ENCODE measurements at regions not wholly inside any gene's neighbourhood (a gene's known extent, or its start where the extent isn't known, plus 50 kb on each side); places are given as distances from the start of the nearest gene placed in this dataset.

DNA sequence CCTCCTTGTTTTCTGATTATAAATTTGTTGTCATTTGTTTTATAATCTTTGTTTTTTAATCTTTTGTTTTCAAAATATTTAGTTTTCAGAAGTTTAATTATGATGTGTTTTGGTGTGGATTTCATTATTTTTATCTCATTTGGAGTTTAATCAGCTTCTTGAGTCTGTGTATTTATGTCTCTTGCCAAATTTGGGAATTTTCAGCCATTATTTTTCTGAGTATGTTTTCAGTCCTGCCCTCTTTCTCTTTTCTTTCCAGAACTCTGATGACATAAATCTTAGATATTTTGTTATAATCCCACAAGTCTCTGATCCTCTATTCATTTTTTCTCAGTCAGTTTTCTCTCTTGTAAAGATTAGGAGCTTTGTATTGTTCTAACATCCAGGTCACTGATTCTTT lies 89.8 kb downstream of the RHOU start:
- Histone ChIP-seq H3K4me3 (no peak overlapping the region), H3K27me3 (replicated peaks; ENCODE audit: insufficient read depth) (no peaks in the 10 kb centered on the region), H3K36me3 (no peaks in the 10 kb centered on the region), H3K4me1 (ENCODE audit: control insufficient read depth in 1 of 2, low read depth in 2 of 2) (no peaks in the 10 kb centered on the region), H3K9me3 (no peaks in the 10 kb centered on the region), H3K27ac (no peak overlapping the region)
- DNase-seq (ENCODE audit: low spot score) (no peak), ATAC-seq (ENCODE audit: insufficient number of reproducible peaks, low FRiP score, low read depth) (no peak)
- no peak for TF ChIP-seq CTCF (IDR thresholded peaks at IDR 0.05)

GRCh38 chr1:228825840-228826484 lies 90.7 kb downstream of the RHOU start:
- H3K27me3 ChIP-seq (replicated peaks; ENCODE audit: insufficient read depth): no peaks in the 10 kb centered on the region
- peaks cover 1 to 9% of the 10 kb centered on the region in 2 donors for H3K4me1 ChIP-seq (ENCODE audit: control insufficient read depth in 1 of 2, low read depth in 2 of 2)
- H3K36me3 ChIP-seq: no peaks in the 10 kb centered on the region
- H3K27ac ChIP-seq: no peak overlapping the region
- no peak for DNase-seq (ENCODE audit: low spot score)
- no peak for ATAC-seq (ENCODE audit: insufficient number of reproducible peaks, low FRiP score, low read depth)
- no peak for TF ChIP-seq CTCF (IDR thresholded peaks at IDR 0.05)
- no peaks in the 10 kb centered on the region for H3K9me3 ChIP-seq
- H3K4me3 ChIP-seq: no peak overlapping the region

GRCh38 chr1:228827019-228827418 lies 91.7 kb downstream of the RHOU start:
- no peak overlapping the region for H3K4me3 ChIP-seq
- no peak overlapping the region for H3K27ac ChIP-seq
- no peak for TF ChIP-seq CTCF (IDR thresholded peaks at IDR 0.05)
- ATAC-seq (ENCODE audit: insufficient number of reproducible peaks, low FRiP score, low read depth) (no peak), DNase-seq (ENCODE audit: low spot score) (no peak)
- H3K36me3 ChIP-seq: no peaks in the 10 kb centered on the region
- H3K4me1 ChIP-seq (ENCODE audit: control insufficient read depth in 1 of 2, low read depth in 2 of 2): peaks cover 6 to 15% of the 10 kb centered on the region in 2 donors
- no peaks in the 10 kb centered on the region for H3K27me3 ChIP-seq (replicated peaks; ENCODE audit: insufficient read depth)
- no peaks in the 10 kb centered on the region for H3K9me3 ChIP-seq

DNA sequence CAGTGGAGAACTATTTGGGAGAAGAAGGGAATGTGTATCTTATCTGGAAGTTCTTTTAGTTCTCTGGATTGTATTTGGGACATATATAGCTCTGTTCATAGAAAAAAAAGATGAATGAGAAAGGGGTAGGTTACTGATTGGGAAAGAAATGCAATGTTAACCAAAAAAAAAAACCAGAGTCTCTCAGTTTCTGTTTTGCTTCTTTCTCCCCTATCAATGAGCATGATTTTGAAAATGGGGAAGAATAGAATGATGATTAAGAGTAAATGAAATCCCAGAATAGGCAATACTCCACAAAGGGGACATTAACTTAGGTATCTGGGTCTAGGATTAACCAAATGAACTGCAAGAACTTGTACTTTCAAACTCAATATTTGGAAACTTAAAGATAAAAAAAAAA lies 92.9 kb downstream of the RHOU start:
- no peaks in the 10 kb centered on the region for H3K27me3 ChIP-seq (replicated peaks; ENCODE audit: insufficient read depth)
- no peak for DNase-seq (ENCODE audit: low spot score)
- H3K27ac ChIP-seq: no peak overlapping the region
- H3K36me3 ChIP-seq: no peaks in the 10 kb centered on the region
- TF ChIP-seq CTCF (IDR thresholded peaks at IDR 0.05): no peak
- H3K4me1 ChIP-seq (ENCODE audit: control insufficient read depth in 1 of 2, low read depth in 2 of 2): peaks cover 6 to 15% of the 10 kb centered on the region in 2 donors
- H3K9me3 ChIP-seq: no peaks in the 10 kb centered on the region
- ATAC-seq (ENCODE audit: insufficient number of reproducible peaks, low FRiP score, low read depth): no peak
- no peak overlapping the region for H3K4me3 ChIP-seq

GRCh38 chr1:228830185-228830953 lies 95.1 kb downstream of the RHOU start:
- Histone ChIP-seq H3K9me3 (no peaks in the 10 kb centered on the region), H3K4me1 (ENCODE audit: control insufficient read depth in 1 of 2, low read depth in 2 of 2) (peaks cover 12 to 33% of the 10 kb centered on the region in 2 donors), H3K27me3 (replicated peaks; ENCODE audit: insufficient read depth) (no peaks in the 10 kb centered on the region), H3K36me3 (no peaks in the 10 kb centered on the region), H3K4me3 (no peak overlapping the region), H3K27ac (no peak overlapping the region)
- ATAC-seq (ENCODE audit: insufficient number of reproducible peaks, low FRiP score, low read depth) (no peak), DNase-seq (ENCODE audit: low spot score) (no peak)
- no peak for TF ChIP-seq CTCF (IDR thresholded peaks at IDR 0.05)

All from thoracic aorta (tissue), 2 donors.